Thoracic aorta (tissue), 2 donors: ENCODE measurements at regions not wholly inside any gene's neighbourhood (a gene's known extent, or its start where the extent isn't known, plus 50 kb on each side); places are given as distances from the start of the nearest gene placed in this dataset.

ENCODE experiments used
- ATAC-seq: fragments of 150-250 bp; one replicate; pipeline ENCODE4 v1.8.0; 2017; ENCODE audit warnings: low read depth; ENCODE audit not compliant: insufficient number of reproducible peaks, low FRiP score
- DNase-seq: peaks from one replicate; pipeline ENCODE4 v3.0.0-alpha.2; 2020; ENCODE audit warnings: low spot score
- H3K27ac ChIP-seq, 2 donors: fragments of 200-600 bp; sonication (generic); 1 replicate in 1 of 2; 2 replicates in 1 of 2; pipeline ENCODE4 v1.5.1; 2016; ENCODE audit warnings: mild to moderate bottlenecking in 2 of 2, moderate library complexity in 2 of 2
- H3K27me3 ChIP-seq: fragments of 200-600 bp; sonication (generic); replicated peaks from 2 replicates; pipeline ENCODE4 v1.6.0; 2016; ENCODE audit warnings: mild to moderate bottlenecking; ENCODE audit not compliant: insufficient read depth
- H3K36me3 ChIP-seq: fragments of 200-600 bp; sonication (generic); one replicate; pipeline ENCODE4 v1.5.1; 2016
- H3K4me1 ChIP-seq, 2 donors: fragments of 200-600 bp; sonication (generic); 1 replicate in 1 of 2; 2 replicates in 1 of 2; pipeline versions ENCODE4 v1.5.1 to v1.6.0; 2016; ENCODE audit warnings: low read depth in 2 of 2, mild to moderate bottlenecking in 1 of 2; ENCODE audit not compliant: control insufficient read depth in 1 of 2
- H3K4me3 ChIP-seq: fragments of 200-600 bp; sonication (generic); 2 replicates; pipeline ENCODE4 v1.5.1; 2016; ENCODE audit warnings: mild to moderate bottlenecking
- H3K9me3 ChIP-seq: fragments of 200-600 bp; sonication (generic); 2 replicates; pipeline ENCODE4 v1.5.1; 2016
- CTCF ChIP-seq: fragments of 200-600 bp; sonication (generic); IDR thresholded peaks from one replicate; pipeline ENCODE4 v1.5.1; 2019; ENCODE audit warnings: antibody characterized with exemption

DNA sequence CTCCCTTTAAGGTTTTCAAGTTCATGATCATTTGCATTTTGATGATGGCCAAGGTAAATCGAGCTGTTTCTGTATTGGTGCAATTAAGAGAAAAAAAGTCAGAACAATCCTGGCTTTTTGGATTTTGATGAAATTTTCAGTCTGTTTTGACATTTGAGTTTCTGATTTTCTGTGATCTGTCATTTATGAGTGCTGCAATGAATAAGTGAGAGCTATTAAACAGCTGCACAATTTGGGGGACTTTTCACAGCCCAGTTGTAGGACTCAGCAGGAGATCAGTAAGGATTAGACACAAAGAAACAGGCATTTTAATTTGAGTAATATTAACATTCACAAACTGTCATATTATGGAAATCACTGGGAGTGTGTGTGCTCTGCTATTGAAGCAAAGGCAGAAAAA lies 452.9 kb upstream of the CXADR start:
- DNase-seq (no peak), ATAC-seq (no peak)
- Histone ChIP-seq H3K4me1 (no peaks in the 10 kb centered on the region), H3K9me3 (no peaks in the 10 kb centered on the region), H3K36me3 (no peaks in the 10 kb centered on the region), H3K4me3 (no peak overlapping the region), H3K27ac (no peak overlapping the region), H3K27me3 (no peaks in the 10 kb centered on the region)
- TF ChIP-seq CTCF: no peak

DNA sequence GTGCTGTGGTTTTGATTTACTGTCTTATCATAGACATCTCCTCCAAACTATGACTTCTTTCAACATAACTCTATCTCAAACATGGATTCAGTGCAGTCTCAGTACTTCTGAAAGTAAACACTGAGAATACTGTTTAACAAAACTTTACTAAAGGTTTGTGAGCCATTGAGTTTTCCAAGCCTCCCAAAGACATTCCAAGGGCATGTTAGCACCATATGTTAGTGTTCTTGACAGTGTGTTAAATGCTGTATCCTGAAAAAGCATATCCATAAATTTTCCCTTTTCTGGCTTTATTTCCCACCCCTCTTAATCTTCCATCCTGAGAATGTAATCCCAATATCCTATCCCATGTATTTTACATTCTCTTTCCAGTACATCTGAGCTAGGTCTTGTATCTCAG lies 446.8 kb upstream of the CXADR start:
- TF ChIP-seq CTCF: no peak
- H3K9me3 ChIP-seq: no peaks in the 10 kb centered on the region
- DNase-seq (no peak), ATAC-seq (no peak)
- no peak overlapping the region for H3K27ac ChIP-seq
- no peaks in the 10 kb centered on the region for H3K4me1 ChIP-seq
- no peaks in the 10 kb centered on the region for H3K27me3 ChIP-seq
- no peak overlapping the region for H3K4me3 ChIP-seq
- no peaks in the 10 kb centered on the region for H3K36me3 ChIP-seq

DNA sequence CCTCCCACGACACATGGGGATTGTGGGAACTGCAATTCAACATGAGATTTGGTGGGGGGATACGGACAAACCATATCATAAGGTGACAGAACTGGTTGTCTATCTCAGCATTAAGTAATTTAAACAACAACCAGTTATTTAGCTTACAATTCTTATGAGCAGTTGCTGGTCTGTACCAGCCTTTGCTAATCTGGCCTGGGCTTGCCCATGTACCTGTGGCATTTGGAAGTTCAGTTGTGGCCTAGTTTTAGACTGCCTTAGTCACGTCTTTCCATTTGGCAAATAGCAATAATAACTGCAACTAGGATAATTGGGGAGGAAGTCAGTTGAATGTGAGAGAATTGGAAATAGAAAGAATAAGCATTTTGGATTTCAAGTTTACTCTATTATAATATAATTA lies 441.8 kb upstream of the CXADR start:
- Histone ChIP-seq H3K4me1 (no peaks in the 10 kb centered on the region), H3K27ac (no peak overlapping the region), H3K9me3 (no peaks in the 10 kb centered on the region), H3K27me3 (no peaks in the 10 kb centered on the region), H3K4me3 (no peak overlapping the region), H3K36me3 (no peaks in the 10 kb centered on the region)
- TF ChIP-seq CTCF: no peak
- DNase-seq (no peak), ATAC-seq (no peak)

DNA sequence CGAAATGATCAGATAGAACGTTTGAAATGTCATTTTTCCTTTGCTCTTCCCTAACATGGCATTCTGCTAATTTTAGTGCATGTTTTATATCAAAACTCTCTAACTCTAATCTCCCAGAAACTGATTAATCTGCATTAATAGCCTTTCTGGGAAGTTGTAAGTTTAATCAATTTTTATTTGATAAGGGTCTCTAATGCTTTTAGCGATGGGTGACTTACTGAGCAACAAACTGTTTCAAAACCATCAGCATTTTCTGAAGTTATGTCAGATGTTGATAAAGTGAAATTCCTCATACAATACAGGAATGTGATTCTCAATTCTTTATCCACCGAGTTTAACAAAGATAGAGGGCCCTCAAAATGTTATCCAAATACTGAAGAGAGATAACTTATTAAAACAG lies 431.6 kb upstream of the CXADR start:
- TF ChIP-seq CTCF: no peak
- Histone ChIP-seq H3K27me3 (no peaks in the 10 kb centered on the region), H3K9me3 (no peaks in the 10 kb centered on the region), H3K4me3 (no peak overlapping the region), H3K27ac (no peak overlapping the region), H3K4me1 (peaks cover 0 to 8% of the 10 kb centered on the region in 2 donors), H3K36me3 (no peaks in the 10 kb centered on the region)
- no peak for DNase-seq
- no peak for ATAC-seq

DNA sequence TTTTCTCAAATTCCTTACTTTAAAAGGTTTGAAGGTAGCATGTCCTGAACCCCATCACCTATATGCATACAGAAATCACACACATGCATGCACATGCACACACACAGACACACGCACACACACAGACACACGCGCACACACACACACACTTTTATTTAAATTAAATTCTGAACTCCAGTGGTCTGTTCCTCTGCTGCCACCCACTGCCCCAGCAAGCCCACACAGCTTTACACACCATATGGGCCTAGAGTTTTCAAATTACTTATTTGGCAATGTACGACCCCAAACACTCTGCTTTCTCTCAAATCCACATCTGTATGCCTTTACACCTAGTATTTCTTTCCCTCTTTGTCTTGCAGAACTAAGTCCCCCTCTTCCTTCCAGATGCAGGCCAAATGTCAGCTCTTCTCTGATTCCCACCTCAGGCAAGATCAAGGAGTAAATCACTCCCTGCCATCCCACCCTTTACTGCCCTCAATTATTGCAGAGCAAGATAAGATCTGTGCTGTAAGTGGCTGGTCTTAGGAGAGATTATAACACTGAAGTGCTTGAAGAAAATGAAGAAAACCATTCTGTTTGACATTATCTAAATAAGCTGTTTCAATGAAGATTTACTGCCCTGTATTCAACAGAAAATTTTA lies 429.9 kb upstream of the CXADR start:
- no peaks in the 10 kb centered on the region for H3K27me3 ChIP-seq
- no peak overlapping the region for H3K27ac ChIP-seq
- no peak overlapping the region for H3K4me3 ChIP-seq
- no peak for TF ChIP-seq CTCF
- peaks cover 0 to 8% of the 10 kb centered on the region in 2 donors for H3K4me1 ChIP-seq
- no peaks in the 10 kb centered on the region for H3K9me3 ChIP-seq
- ATAC-seq (no peak), DNase-seq (no peak)
- no peaks in the 10 kb centered on the region for H3K36me3 ChIP-seq
